HG02943 (cell line): ENCODE measurements at regions not wholly inside any gene's neighbourhood (a gene's known extent, or its start where the extent isn't known, plus 50 kb on each side); places are given as distances from the start of the nearest gene placed in this dataset.
"Not testable (repeated sequence)": the region's sequence is repeated elsewhere in the genome, so short reads cannot be mapped to it uniquely, and the experiment has no call there.

Experiments used
- ATAC-seq: cut with Tn5 transposase; IDR thresholded peaks from one replicate; pipeline ENCODE4 v1.9.1; 2021; ENCODE audit warnings: mild to moderate bottlenecking, low read depth, moderate library complexity; ENCODE audit not compliant: unreplicated experiment

DNA sequence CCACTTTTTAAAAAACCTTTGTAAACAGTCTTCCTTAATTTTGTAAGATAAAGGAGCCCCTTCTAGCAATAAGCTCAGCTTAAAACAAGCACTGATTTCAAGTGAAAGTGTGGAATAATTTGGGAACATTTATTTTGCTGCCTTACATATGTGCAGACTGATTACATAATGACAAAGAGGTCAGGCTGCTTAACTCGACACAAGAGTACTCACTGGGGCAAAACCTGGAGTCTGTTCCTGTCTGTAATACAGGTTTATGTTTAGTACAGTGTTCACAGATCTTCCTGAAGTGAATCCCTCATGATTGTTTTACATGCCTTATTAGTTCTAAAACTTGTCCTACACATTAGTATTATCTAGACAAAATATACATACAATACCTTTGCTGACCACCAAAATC, 609.8 kb downstream of the LMO7 start:
- ATAC-seq, result no peak

GRCh38 chr13:76245211-76245610, 609.1 kb downstream of the LMO7 start:
- no peak for ATAC-seq

DNA sequence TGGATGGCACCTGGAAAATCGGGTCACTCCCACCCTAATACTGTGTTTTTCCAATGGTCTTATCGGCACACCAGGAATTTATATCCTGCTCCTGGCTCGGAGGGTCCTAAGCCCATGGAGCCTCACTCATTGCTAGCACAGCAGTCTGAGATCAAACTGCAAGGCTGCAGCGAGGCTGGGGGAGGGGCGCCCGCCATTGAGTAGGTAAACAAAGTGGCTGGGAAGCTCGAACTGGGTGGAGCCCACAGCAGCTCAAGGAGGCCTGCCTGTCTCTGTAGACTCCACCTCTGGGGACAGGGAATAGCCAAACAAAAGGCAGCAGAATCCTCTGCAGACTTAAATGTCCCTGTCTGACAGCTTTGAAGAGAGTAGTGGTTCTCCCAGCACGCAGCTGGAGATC, 607.0 kb downstream of the LMO7 start:
- ATAC-seq, result not testable (repeated sequence)

DNA sequence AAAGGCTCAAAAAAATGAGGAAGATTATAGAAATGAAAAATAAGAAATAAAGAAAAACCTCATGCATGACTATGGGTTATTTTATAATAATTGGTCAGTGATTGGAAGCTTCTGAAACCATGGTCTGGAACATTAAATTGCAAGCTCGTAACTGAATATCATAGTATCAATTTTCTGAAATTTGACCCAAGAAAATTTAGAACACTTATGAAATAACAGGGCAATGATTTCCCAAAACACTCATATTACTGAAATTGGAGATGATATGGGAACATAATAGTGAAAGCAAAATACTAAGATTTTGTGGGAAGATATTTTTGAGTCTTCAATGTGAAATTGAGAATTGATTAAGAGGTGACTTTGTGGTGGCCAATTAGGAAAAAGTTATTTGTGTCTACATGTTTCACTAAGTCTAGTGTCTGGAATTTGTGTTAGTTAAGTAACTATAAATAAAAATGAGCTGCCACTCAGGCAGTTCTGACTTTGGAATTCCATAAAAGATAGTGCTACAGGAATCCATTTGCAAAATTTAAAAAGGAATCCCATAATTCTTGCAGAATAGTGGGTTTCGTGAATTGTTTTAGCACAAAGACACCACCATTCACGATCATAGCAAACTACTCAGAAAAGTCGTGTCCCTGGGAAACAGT, 603.0 kb downstream of the LMO7 start:
- ATAC-seq, result no peak

GRCh38 chr13:76231522-76232167, 595.5 kb downstream of the LMO7 start:
- ATAC-seq, result no peak

DNA sequence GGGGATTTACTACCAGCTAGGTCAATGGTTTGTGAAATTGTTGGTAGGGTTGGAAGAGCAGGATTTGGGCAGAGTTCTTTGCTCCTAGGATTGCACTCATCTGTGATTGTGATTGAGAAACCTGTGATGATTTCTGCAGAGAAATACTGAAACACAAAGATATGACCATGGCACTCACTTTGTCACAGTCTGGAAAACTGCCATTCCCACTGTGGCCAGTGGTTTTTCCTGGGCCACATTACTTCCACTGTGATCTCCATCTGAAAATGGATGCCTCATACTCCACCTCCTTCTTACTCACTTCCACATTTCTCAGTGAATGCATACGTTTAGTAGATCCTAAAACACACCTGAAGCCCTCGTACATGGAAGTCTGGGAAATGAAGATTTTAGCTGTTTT, 593.2 kb downstream of the LMO7 start:
- no peak for ATAC-seq

DNA sequence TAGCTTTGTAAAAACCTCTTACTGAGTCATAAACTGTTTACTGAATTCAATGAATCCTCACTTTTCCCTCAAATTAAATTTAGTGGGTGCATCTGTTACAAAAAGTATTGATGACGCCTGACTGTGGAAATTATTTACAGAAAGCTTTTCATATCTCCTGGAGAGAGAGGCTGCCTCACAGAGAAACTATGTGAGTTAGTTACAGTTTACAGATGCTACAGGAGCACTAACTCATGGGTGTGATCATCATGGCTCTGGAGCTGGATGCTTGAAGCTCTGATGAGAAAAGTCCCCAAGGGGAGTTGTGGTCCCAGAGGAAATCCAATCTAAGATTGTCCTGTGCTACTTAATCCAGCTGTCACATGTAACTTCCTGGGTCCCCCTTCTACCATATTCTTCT, 590.8 kb downstream of the LMO7 start:
- no peak for ATAC-seq

DNA sequence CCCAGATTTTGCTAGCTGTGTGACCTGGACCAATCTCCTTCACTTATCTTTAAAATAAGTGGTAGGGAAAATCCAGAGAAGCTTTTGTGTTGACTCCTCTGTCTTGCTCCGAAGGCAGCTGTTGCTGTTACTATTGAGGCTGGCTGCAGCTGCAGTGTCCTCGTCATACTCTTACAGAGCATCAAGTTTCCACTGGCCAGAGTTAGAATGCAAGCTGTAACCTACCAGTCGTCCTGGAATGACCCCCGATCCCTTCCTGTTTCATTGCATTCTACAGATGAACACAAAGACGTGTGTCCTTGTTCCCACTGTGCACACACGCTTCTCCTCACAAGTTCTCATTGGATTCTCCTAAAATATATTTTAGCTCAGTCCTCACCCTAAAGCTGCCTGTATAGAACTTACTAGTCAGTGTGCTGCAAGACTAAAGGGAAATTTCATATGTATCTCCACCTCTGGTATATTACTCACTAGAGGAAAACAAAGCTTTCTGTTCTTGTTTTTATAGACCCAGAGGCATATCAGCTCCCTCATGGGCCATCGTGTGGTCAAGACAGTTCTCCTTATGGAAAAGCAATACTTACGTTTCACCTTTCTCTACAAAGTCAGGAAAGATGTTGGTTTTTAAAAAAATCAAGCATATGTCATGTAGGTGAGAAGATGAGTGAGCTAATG, 589.8 kb downstream of the LMO7 start:
- no peak for ATAC-seq

DNA sequence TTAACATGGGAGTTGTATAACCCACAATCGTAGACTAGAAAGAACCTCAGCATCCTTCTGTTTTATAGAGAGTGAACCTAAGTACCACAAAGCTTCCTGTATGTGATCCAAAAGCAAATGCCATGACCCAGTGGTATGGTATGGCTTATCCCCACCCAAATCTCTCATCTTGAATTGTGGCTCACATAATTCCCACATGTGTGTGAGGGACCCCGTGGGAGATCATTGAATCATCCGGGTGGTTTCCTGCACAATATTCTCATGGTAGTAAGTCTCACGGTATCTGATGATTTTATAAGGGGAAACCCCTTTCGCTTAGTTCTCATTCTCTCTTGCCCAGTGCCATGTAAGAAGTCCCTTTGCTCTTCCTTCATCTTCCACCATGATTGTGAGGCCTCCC, 587.9 kb downstream of the LMO7 start:
- no peak for ATAC-seq

DNA sequence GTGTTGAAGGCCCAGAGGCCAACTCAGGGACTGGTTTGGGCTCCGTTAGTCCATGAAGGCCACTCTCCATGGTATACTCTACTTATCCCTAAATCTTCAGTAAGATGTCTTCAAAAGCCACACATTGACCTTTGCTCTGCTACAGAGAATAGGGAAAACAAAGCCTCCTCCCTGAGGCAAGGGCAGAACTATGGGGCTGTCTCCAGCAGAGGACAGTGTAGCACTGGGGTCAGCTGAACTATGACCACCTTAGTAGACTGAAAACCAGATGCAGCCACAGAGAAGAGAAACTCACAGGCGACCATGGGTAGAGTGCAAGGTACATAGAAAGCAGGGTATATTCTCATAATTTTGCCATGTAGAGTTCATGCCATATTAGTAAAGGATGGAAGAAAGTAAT, 587.4 kb downstream of the LMO7 start:
- no peak for ATAC-seq

GRCh38 chr13:76222511-76222910, 586.4 kb downstream of the LMO7 start:
- ATAC-seq, result no peak

- ATAC-seq, result no peak
Observed at GRCh38 chr13:76216729-76217128, 580.6 kb downstream of the LMO7 start.

DNA sequence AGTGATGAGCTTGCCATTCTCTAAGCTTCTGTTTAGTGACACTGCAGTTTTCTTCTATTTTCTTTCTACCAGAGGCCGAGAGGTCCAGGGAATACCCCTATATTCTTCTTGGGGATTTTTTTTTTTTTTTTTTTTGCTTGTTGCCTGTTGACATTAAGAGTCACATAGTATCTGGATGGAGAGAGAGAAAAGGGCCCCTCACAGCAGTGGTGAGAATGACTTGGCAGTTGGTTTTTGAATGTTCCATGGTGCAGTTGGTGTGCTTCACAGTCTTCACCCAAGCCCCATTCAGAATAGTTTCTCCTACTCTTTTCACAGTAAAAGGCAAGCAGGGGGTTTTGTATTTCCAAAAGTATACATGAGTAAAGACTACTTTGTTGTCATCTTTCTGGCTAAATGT, 577.9 kb downstream of the LMO7 start:
- no peak for ATAC-seq

DNA sequence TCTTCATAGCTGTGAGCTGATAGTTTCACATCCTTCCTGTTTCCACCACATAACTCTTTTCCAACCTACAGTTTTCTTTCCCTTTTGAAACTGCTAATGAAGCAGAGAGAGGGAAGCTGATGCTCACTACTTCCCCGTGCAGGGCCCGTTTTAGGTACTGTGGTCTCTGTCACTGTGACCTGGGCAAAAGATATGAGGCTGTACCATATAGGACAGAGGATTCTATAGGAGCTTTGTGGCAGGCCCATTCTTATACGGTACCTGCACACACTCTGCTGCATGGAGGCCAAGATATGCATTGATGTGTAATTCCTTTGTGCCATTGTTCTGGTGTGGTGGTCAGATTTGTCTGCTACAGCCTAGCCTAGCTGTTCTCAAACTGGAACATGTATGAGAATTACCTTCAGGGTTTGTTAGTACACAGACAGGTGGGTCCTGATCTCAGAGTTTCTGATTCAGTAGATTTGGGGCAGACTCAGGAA, 577.3 kb downstream of the LMO7 start:
- no peak for ATAC-seq

GRCh38 chr13:76210262-76210661, 574.1 kb downstream of the LMO7 start:
- ATAC-seq, result no peak

DNA sequence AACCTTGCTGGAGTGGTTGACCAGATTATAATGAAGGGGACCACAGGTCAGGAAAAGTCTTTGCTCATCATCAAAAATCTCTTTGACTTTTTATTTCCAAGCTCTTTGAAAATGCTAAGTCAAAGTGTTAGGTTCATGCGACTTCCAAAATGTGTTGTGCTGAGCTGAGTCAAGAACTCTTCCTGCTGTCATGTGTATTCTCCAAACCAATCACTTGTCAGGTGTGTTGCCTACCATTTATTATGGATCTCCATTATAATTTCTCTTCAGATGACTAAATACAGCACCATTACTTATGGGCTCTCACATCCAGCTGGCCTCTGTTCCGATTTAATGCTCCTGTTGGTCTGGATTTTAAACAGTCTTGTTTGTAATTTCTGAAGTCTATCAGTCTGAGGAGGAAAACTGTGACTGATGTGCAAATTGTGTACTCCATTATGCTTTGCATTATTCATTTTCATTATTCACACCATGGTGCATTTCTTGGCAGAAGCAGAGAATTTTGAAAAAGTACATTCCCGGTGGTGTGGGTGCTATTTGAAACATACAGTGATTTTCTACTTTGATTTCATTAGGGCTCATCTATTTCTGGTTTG, 562.5 kb downstream of the LMO7 start:
- no peak for ATAC-seq

DNA sequence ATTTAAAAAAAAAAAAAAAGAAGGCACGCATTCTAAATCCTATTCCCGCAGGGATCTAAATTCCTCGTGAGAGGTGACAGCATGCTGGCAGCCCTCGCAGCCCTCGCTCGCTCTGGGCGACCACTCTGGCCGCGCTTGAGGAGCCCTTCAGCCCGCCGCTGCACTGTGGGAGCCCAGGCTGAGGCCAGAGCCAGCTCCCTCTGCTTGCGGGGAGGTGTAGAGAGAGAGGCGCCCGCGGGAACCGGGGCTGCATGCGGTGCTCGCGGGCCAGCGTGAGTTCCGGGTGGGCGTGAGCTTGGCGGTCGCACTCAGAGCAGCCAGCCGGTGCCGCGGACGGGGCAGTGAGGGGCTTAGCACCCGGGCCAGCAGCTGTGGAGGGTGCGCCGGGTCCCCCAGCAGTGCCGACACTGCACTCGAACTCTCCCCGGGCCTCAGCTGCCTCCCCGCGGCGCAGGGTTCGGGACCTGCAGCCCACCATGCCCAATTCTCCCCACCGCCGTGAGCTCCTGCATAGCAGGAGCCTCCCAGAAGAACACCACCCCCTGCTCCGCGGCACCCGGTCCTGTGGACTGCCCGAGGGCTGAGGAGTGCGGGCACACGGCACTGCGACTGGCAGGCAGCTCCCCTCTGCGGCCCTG, 553.9 kb downstream of the LMO7 start:
- ATAC-seq, result no peak

DNA sequence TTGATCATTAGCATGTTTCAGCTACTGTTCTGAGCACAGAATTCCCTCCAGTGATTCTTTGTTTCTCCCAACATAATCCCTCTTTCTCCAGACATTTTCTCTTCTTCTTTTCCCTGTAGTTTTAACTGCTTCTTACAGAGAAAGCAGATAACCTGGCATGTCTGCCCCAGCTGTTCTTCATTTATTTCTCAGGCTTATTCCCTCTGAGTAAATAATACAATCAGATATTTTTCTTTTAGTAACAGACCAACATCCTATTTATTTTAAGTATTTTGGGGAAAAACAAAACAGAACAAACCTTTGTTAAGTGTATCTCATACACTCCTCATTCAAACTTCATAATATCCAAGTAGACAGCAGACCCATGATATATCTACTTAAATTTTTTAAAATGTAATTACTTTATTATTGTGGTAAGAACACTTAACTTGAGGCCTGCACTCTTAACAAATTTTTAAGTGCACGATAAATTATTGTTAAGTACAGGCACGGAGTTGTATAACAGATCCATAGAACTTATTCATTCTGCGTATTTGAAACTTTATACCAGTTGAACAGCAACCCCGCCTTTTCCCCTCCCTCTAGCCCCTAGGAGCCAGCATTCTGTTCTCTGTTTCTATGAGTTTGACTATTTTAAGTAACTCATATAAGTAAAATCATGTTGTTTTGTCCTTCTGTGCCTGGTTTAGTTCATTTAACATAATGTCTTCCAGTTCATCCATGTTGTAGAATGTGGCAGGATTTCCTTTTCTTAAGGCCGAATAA, 540.0 kb downstream of the LMO7 start:
- ATAC-seq, result no peak

DNA sequence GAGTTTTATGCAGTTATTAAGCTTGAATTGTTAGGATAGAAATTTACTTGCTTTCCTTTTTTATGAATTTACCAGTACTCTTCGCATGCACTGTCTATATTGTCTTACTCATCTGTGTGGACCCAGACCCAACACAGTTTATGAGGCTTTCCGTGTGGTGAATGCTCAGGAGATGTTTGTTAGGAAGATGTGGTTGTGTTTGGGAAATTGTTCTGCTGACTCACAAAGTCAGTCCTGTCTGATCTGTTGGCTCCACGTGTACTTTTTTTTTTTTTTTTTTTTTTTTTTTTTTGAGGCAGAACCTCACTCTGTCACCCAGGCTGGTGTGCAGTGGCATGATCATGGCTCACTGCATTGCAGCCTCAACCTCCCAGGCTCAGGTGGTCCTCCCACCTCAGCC, 532.5 kb downstream of the LMO7 start:
- no peak for ATAC-seq

DNA sequence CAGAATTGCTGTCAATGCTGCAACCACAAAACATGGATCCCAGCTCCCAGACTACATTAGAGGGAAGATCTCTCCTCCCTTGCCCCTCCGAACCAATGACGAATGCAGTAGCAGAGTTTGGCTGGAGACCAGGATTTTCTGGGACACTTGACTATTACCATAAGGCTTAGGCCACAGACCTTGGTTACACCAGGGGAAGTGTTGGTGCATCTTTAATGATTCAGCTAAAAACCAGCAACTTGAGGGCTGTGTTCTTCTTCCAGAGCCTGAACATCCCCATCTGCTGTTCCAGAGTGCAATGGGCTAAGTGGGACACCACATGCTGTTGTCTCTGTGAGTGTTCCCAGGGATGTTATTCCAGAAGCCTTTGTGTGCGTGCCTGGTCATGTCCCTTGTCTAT, 528.2 kb downstream of the LMO7 start:
- ATAC-seq, result no peak
